ENCODE measurements at regions not wholly inside any gene's neighbourhood (a gene's known extent, or its start where the extent isn't known, plus 50 kb on each side); places are given as distances from the start of the nearest gene placed in this dataset.

DNA sequence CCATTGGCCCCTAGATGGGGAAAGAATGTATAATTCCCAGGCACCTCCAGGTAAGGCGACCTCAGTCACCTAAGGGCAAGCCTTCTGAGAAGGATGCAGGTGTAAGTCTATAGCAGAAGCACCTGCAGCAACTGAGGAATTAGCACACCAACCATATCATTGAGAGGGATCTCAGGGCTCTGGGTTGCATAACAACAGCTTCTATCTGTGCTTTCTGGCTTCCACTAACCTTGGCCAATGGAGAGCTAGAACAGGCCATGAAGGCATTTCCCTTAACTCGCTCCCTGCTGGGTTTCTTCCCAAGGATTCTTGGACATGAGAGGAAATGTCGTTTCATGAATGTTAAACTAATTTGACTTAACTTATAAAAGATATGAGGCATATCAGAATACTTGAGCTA, 177.8 kb upstream of the GK2 start:
- H3K36me3 Mint-ChIP-seq (ENCODE audit: insufficient read depth) = no peaks in the 10 kb centered on the region
- H3K4me3 Mint-ChIP-seq (ENCODE audit: low read depth) = no peak overlapping the region
- H3K27ac Mint-ChIP-seq = no peak overlapping the region
- no peak for TF ChIP-seq CTCF (IDR thresholded peaks at IDR 0.05; ENCODE audit: unreplicated experiment)
- no peaks in the 10 kb centered on the region for H3K27me3 Mint-ChIP-seq
- no peaks in the 10 kb centered on the region for H3K4me1 Mint-ChIP-seq (ENCODE audit: low read depth)
- DNase-seq (ENCODE audit: low spot score, unreplicated experiment) = no peak
- no peaks in the 10 kb centered on the region for H3K9me3 Mint-ChIP-seq (ENCODE audit: low read depth)

DNA sequence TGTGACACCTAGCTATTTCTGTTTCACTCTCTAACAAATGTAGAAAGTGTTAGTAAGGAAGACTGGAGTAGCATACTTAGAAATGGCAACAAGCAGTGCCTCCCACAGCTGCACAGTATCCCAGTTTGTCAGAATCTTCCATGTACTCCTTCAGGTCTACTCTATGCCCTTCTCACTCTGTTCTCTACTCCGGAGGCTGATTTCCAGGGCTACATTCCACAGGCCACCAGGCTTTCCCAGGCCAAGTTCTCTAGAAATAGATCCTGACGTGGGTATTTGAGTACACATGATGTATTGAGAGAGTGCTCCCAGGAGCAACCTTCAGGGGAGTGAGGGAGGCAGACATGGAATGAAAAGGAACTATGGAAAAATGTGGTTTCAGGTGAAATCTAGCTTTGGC, 177.3 kb upstream of the GK2 start:
- Mint-ChIP-seq H3K4me1 (ENCODE audit: low read depth) (no peaks in the 10 kb centered on the region), H3K4me3 (ENCODE audit: low read depth) (no peak overlapping the region), H3K27ac (no peak overlapping the region), H3K9me3 (ENCODE audit: low read depth) (no peaks in the 10 kb centered on the region), H3K27me3 (no peaks in the 10 kb centered on the region), H3K36me3 (ENCODE audit: insufficient read depth) (no peaks in the 10 kb centered on the region)
- no peak for DNase-seq (ENCODE audit: low spot score, unreplicated experiment)
- no peak for TF ChIP-seq CTCF (IDR thresholded peaks at IDR 0.05; ENCODE audit: unreplicated experiment)

DNA sequence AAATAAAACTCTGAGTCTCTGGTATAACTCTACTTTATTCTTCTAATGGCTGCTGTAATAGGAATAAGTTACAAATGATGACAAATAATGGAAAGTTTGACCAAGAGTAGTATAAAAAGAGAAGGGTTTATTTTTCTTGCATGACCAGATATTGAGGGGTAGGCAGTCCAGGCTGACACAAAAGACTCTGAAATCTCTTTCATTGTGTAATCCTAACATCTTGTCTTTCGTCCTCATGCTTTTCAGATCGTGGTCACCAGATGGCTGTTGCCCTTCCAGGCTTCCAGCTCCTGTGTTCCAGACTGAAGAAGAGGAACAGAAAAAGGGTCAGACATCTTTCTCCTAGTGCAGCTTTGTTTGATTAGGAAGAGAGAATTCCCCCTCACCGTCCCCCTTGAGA, 176.9 kb upstream of the GK2 start:
- H3K9me3 Mint-ChIP-seq (ENCODE audit: low read depth) = no peaks in the 10 kb centered on the region
- H3K4me3 Mint-ChIP-seq (ENCODE audit: low read depth) = no peak overlapping the region

DNA sequence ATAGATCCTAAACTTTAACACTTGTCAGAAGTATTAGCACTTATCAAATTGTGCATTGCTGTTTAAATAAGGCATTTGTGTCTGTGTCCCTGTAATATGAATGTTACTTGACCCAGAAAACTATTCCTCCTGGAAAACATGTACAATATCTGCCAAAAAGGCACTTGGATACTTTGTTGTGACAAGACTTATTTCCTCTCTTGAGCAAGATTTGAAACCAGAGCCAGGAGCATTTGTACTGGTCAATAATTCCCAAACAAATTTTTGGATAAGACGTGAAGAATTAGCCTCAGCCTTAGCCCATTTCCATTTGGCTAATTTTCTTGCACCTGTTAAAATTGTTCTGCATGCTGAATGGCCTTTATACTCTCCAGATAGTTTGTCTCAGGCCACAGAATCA, 176.3 kb upstream of the GK2 start:
- Mint-ChIP-seq H3K9me3 (ENCODE audit: low read depth) (no peaks in the 10 kb centered on the region), H3K4me3 (ENCODE audit: low read depth) (no peak overlapping the region), H3K36me3 (ENCODE audit: insufficient read depth) (no peaks in the 10 kb centered on the region), H3K27me3 (no peaks in the 10 kb centered on the region), H3K4me1 (ENCODE audit: low read depth) (no peaks in the 10 kb centered on the region), H3K27ac (no peak overlapping the region)
- DNase-seq (ENCODE audit: low spot score, unreplicated experiment) = no peak
- TF ChIP-seq CTCF (IDR thresholded peaks at IDR 0.05; ENCODE audit: unreplicated experiment) = no peak

More for the DNA sequence above, 176.9 kb upstream of the GK2 start:
- Mint-ChIP-seq H3K36me3 (ENCODE audit: insufficient read depth) (no peaks in the 10 kb centered on the region), H3K27ac (no peak overlapping the region), H3K27me3 (no peaks in the 10 kb centered on the region), H3K4me1 (ENCODE audit: low read depth) (no peaks in the 10 kb centered on the region)
- TF ChIP-seq CTCF (IDR thresholded peaks at IDR 0.05; ENCODE audit: unreplicated experiment) = no peak
- DNase-seq (ENCODE audit: low spot score, unreplicated experiment) = no peak

GRCh38 chr4:79578606-79579005, 170.6 kb upstream of the GK2 start:
- no peak overlapping the region for H3K4me3 Mint-ChIP-seq (ENCODE audit: low read depth)
- no peak overlapping the region for H3K27ac Mint-ChIP-seq
- TF ChIP-seq CTCF (IDR thresholded peaks at IDR 0.05; ENCODE audit: unreplicated experiment) = no peak
- no peaks in the 10 kb centered on the region for H3K4me1 Mint-ChIP-seq (ENCODE audit: low read depth)
- H3K27me3 Mint-ChIP-seq = peaks cover 3% of the 10 kb centered on the region
- no peak for DNase-seq (ENCODE audit: low spot score, unreplicated experiment)
- no peaks in the 10 kb centered on the region for H3K36me3 Mint-ChIP-seq (ENCODE audit: insufficient read depth)
- no peaks in the 10 kb centered on the region for H3K9me3 Mint-ChIP-seq (ENCODE audit: low read depth)
